ENCODE measurements at regions not wholly inside any gene's neighbourhood (a gene's known extent, or its start where the extent isn't known, plus 50 kb on each side); places are given as distances from the start of the nearest gene placed in this dataset.

GRCh38 chr3:18121020-18121419 is 304.1 kb downstream of the SATB1 start:
- no CpG with 5 or more reads among the region's 2 CpGs for WGBS (ENCODE audit: extremely low coverage, insufficient read length, low lambda C conversion rate)
- no peaks in the 10 kb centered on the region for H4K20me1 ChIP-seq (ENCODE audit: control insufficient read depth, insufficient read depth, insufficient read length)
- TF ChIP-seq CTCF (conservative IDR thresholded peaks at IDR 0.05) = no peak

More at GRCh38 chr3:18121020-18121419, 304.1 kb downstream of the SATB1 start:
- Histone ChIP-seq H3K27ac (ENCODE audit: insufficient read length, low read depth, low read length) (no peak overlapping the region), H3K27me3 (ENCODE audit: insufficient read depth, low read length) (no peaks in the 10 kb centered on the region), H3K23ac (ENCODE audit: insufficient read length, low read depth, low read length) (no peak overlapping the region), H4K8ac (replicated peaks; ENCODE audit: insufficient read length, low read depth, low read length) (no peak overlapping the region), H2BK5ac (ENCODE audit: insufficient read length, low read length) (no peak overlapping the region), H2BK15ac (ENCODE audit: low read depth, low read length) (no peak overlapping the region), H3K18ac (ENCODE audit: insufficient read length, low read depth, low read length) (no peak overlapping the region), H2AFZ (ENCODE audit: low read length) (no peak overlapping the region), H3K23me2 (ENCODE audit: insufficient read length, low read depth, low read length, poor library complexity, severe bottlenecking) (no peaks in the 10 kb centered on the region), H3K79me2 (ENCODE audit: insufficient read depth, low read length) (no peaks in the 10 kb centered on the region), H3K56ac (ENCODE audit: insufficient read length, low read depth, low read length) (no peak overlapping the region), H2AK5ac (ENCODE audit: insufficient read length, low read length) (no peak overlapping the region), H4K5ac (ENCODE audit: insufficient read length, low read depth, low read length) (no peak overlapping the region), H3K9ac (ENCODE audit: extremely low read depth, insufficient read length, low read length) (no peak overlapping the region), H2BK120ac (ENCODE audit: low read depth, low read length, poor library complexity, severe bottlenecking) (no peak overlapping the region), H3K14ac (ENCODE audit: insufficient read depth, low read length) (no peak overlapping the region), H2BK20ac (ENCODE audit: low read depth, low read length, poor library complexity, severe bottlenecking) (no peak overlapping the region), H3K9me3 (ENCODE audit: control insufficient read depth, low read depth, low read length) (no peaks in the 10 kb centered on the region), H3K4me1 (ENCODE audit: insufficient read depth, low read length) (no peaks in the 10 kb centered on the region), H3K4me2 (ENCODE audit: insufficient read depth, insufficient read length, low read length) (no peak overlapping the region), H4K91ac (ENCODE audit: insufficient read length, low read depth, low read length) (no peak overlapping the region), H3K79me1 (ENCODE audit: insufficient read depth, low read depth, low read length, poor library complexity, severe bottlenecking) (no peaks in the 10 kb centered on the region), H3K4ac (ENCODE audit: low read depth, low read length) (no peak overlapping the region), H3T11ph (ENCODE audit: low read length) (no peak overlapping the region), H2BK12ac (ENCODE audit: insufficient read length, low read depth, low read length) (no peak overlapping the region)
- Mint-ChIP-seq H3K9me3 (no peaks in the 10 kb centered on the region), H3K36me3 (ENCODE audit: insufficient read depth in 1 of 3, low read depth in 3 of 3) (peaks cover 0 to 2% (median 0%) of the 10 kb centered on the region in 3 experiments; a peak in 1 of 7 replicates), H3K27me3 (ENCODE audit: low read depth) (no peaks in the 10 kb centered on the region), H3K4me1 (no peaks in the 10 kb centered on the region), H3K27ac (no peak overlapping the region), H3K4me3 (no peak overlapping the region)
- no peak for DNase-seq
